ENCODE measurements at regions not wholly inside any gene's neighbourhood (a gene's known extent, or its start where the extent isn't known, plus 50 kb on each side); places are given as distances from the start of the nearest gene placed in this dataset.

GRCh38 chrX:96425200-96425599 lies 259.4 kb upstream of the DIAPH2 start:
- no peaks in the 10 kb centered on the region for H3K9me3 ChIP-seq (ENCODE audit: control insufficient read depth, low read depth, low read length)
- no peaks in the 10 kb centered on the region for H3K4me1 ChIP-seq (ENCODE audit: control insufficient read depth, insufficient read depth, low read length)
- H3K27me3 ChIP-seq (ENCODE audit: control insufficient read depth, insufficient read depth, low read length) = no peaks in the 10 kb centered on the region
- H3K27ac ChIP-seq (ENCODE audit: low read length) = no peak overlapping the region
- DNase-seq = no peak
- no peaks in the 10 kb centered on the region for H3K36me3 ChIP-seq (ENCODE audit: control insufficient read depth, insufficient read depth, low read length)
- no peak overlapping the region for H3K4me3 ChIP-seq (ENCODE audit: low read length)

- DNase-seq = no peak
These were observed 253.7 kb upstream of the DIAPH2 start for GRCh38 chrX:96430756-96431455.

DNA sequence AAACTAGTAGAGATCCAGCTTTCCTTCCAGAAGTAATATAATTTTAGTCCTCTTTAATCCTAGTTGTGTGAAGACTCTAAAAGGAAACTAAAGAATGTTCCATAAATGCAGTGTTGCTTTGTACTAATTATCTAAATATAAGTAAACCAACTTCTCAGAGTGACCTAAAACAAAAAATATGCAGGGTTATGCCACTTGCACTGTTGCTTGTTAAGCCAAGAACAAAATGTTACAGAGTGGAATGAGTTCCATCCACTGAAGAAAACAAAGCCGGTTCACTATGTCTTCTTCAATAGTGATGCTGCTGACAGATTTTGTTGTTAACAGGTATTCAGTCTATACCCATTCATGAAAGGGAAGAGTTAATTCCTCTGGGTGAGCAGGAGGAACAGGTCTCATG lies 252.0 kb upstream of the DIAPH2 start:
- Histone ChIP-seq H3K9me3 (ENCODE audit: control insufficient read depth, low read depth, low read length) (no peaks in the 10 kb centered on the region), H3K4me1 (ENCODE audit: control insufficient read depth, insufficient read depth, low read length) (no peaks in the 10 kb centered on the region), H3K27ac (ENCODE audit: low read length) (no peak overlapping the region), H3K36me3 (ENCODE audit: control insufficient read depth, insufficient read depth, low read length) (no peaks in the 10 kb centered on the region), H3K4me3 (ENCODE audit: low read length) (no peak overlapping the region), H3K27me3 (ENCODE audit: control insufficient read depth, insufficient read depth, low read length) (no peaks in the 10 kb centered on the region)
- DNase-seq = no peak
- WGBS (ENCODE audit: insufficient coverage, low lambda C conversion rate) = no CpG with 5 or more reads among the region's 1 CpG

More at GRCh38 chrX:96430756-96431455, 253.7 kb upstream of the DIAPH2 start:
- Histone ChIP-seq H3K4me1 (ENCODE audit: control insufficient read depth, insufficient read depth, low read length) (no peaks in the 10 kb centered on the region), H3K4me3 (ENCODE audit: low read length) (no peak overlapping the region), H3K27ac (ENCODE audit: low read length) (no peak overlapping the region), H3K27me3 (ENCODE audit: control insufficient read depth, insufficient read depth, low read length) (no peaks in the 10 kb centered on the region), H3K36me3 (ENCODE audit: control insufficient read depth, insufficient read depth, low read length) (no peaks in the 10 kb centered on the region), H3K9me3 (ENCODE audit: control insufficient read depth, low read depth, low read length) (no peaks in the 10 kb centered on the region)
- no CpG with 5 or more reads among the region's 2 CpGs for WGBS (ENCODE audit: insufficient coverage, low lambda C conversion rate)

DNA sequence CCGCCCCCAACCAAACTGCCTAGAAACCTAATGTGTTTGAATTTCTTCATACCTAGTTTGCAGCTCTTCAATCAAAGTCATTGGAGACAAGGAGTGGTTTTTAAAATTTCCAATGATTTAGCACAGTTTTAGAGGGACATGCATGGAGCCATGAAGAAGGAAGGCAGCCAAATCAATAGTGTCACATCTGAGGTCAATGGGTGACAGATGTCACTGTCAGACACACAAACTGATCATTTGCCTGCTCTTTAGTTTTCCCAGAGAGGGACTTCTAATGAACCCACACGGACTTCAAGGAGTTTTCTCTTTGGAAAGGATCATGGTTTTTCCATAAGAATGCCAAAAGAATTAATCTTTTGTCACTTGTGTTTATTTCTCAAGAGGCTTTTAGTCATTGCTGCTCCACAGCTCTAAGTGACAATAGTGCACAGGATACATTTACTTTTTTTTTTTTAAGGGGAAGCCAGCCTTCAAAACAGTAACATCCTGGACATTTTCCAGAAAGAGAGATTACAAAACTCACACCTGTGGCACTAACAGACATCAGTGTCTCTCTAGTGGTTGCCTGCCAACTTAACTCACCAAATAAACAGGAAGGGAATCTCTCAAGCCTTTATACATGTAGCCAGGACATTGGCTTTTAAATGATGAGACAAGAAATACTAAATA lies 251.1 kb upstream of the DIAPH2 start:
- H3K4me1 ChIP-seq (ENCODE audit: control insufficient read depth, insufficient read depth, low read length) = no peaks in the 10 kb centered on the region
- H3K27me3 ChIP-seq (ENCODE audit: control insufficient read depth, insufficient read depth, low read length) = no peaks in the 10 kb centered on the region
- H3K36me3 ChIP-seq (ENCODE audit: control insufficient read depth, insufficient read depth, low read length) = no peaks in the 10 kb centered on the region
- no peaks in the 10 kb centered on the region for H3K9me3 ChIP-seq (ENCODE audit: control insufficient read depth, low read depth, low read length)
- no CpG with 5 or more reads among the region's 2 CpGs for WGBS (ENCODE audit: insufficient coverage, low lambda C conversion rate)
- no peak overlapping the region for H3K4me3 ChIP-seq (ENCODE audit: low read length)
- H3K27ac ChIP-seq (ENCODE audit: low read length) = no peak overlapping the region
- no peak for DNase-seq

- Histone ChIP-seq H3K4me3 (ENCODE audit: low read length) (no peak overlapping the region), H3K27me3 (ENCODE audit: control insufficient read depth, insufficient read depth, low read length) (no peaks in the 10 kb centered on the region), H3K9me3 (ENCODE audit: control insufficient read depth, low read depth, low read length) (no peaks in the 10 kb centered on the region), H3K27ac (ENCODE audit: low read length) (no peak overlapping the region), H3K4me1 (ENCODE audit: control insufficient read depth, insufficient read depth, low read length) (no peaks in the 10 kb centered on the region), H3K36me3 (ENCODE audit: control insufficient read depth, insufficient read depth, low read length) (no peaks in the 10 kb centered on the region)
- DNase-seq = no peak
- no CpG with 5 or more reads among the region's 2 CpGs for WGBS (ENCODE audit: insufficient coverage, low lambda C conversion rate)
These were observed 249.1 kb upstream of the DIAPH2 start for GRCh38 chrX:96435378-96436035.

DNA sequence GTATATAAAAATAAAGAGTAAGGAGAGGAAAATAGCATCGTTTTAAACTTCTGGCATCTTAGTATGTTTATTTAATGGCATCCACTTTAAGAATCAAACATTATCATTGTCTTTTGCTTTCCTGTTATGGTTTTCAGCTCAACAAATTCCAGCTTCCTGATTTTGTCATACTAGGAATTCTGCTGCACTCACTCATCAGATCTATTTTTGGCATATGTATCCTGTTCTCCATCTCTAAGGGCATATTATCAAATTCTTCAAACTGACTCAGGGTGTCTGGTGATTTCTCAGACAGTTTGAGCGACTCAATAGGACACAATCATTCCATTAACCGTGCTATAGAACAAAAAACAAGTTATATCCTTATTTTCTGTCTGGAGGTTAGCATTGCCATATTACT lies 248.5 kb upstream of the DIAPH2 start:
- WGBS (ENCODE audit: insufficient coverage, low lambda C conversion rate) = no CpG with 5 or more reads among the region's 3 CpGs
- no peaks in the 10 kb centered on the region for H3K4me1 ChIP-seq (ENCODE audit: control insufficient read depth, insufficient read depth, low read length)
- H3K9me3 ChIP-seq (ENCODE audit: control insufficient read depth, low read depth, low read length) = no peaks in the 10 kb centered on the region
- H3K4me3 ChIP-seq (ENCODE audit: low read length) = no peak overlapping the region
- H3K36me3 ChIP-seq (ENCODE audit: control insufficient read depth, insufficient read depth, low read length) = no peaks in the 10 kb centered on the region
- H3K27me3 ChIP-seq (ENCODE audit: control insufficient read depth, insufficient read depth, low read length) = no peaks in the 10 kb centered on the region
- H3K27ac ChIP-seq (ENCODE audit: low read length) = no peak overlapping the region
- DNase-seq = no peak

- Histone ChIP-seq H3K27ac (ENCODE audit: low read length) (no peak overlapping the region), H3K9me3 (ENCODE audit: control insufficient read depth, low read depth, low read length) (no peaks in the 10 kb centered on the region), H3K4me3 (ENCODE audit: low read length) (no peak overlapping the region), H3K36me3 (ENCODE audit: control insufficient read depth, insufficient read depth, low read length) (no peaks in the 10 kb centered on the region), H3K27me3 (ENCODE audit: control insufficient read depth, insufficient read depth, low read length) (no peaks in the 10 kb centered on the region), H3K4me1 (ENCODE audit: control insufficient read depth, insufficient read depth, low read length) (no peaks in the 10 kb centered on the region)
- no CpG with 5 or more reads among the region's 1 CpG for WGBS (ENCODE audit: insufficient coverage, low lambda C conversion rate)
- DNase-seq = no peak
These were observed 245.8 kb upstream of the DIAPH2 start for GRCh38 chrX:96438803-96439202.

- H3K27me3 ChIP-seq (ENCODE audit: control insufficient read depth, insufficient read depth, low read length) = no peaks in the 10 kb centered on the region
- no peak for DNase-seq
- H3K4me3 ChIP-seq (ENCODE audit: low read length) = no peak overlapping the region
- H3K4me1 ChIP-seq (ENCODE audit: control insufficient read depth, insufficient read depth, low read length) = no peaks in the 10 kb centered on the region
- H3K9me3 ChIP-seq (ENCODE audit: control insufficient read depth, low read depth, low read length) = no peaks in the 10 kb centered on the region
- 100% methylated on average over 1 of the region's 6 CpGs for WGBS (ENCODE audit: insufficient coverage, low lambda C conversion rate)
- H3K27ac ChIP-seq (ENCODE audit: low read length) = no peak overlapping the region
- H3K36me3 ChIP-seq (ENCODE audit: control insufficient read depth, insufficient read depth, low read length) = no peaks in the 10 kb centered on the region
These were observed 243.7 kb upstream of the DIAPH2 start for GRCh38 chrX:96440941-96441340.

- H3K4me1 ChIP-seq (ENCODE audit: control insufficient read depth, insufficient read depth, low read length) = no peaks in the 10 kb centered on the region
- DNase-seq = no peak
- no peaks in the 10 kb centered on the region for H3K9me3 ChIP-seq (ENCODE audit: control insufficient read depth, low read depth, low read length)
- H3K27me3 ChIP-seq (ENCODE audit: control insufficient read depth, insufficient read depth, low read length) = no peaks in the 10 kb centered on the region
- no peaks in the 10 kb centered on the region for H3K36me3 ChIP-seq (ENCODE audit: control insufficient read depth, insufficient read depth, low read length)
- WGBS (ENCODE audit: insufficient coverage, low lambda C conversion rate) = no CpG with 5 or more reads among the region's 9 CpGs
- H3K27ac ChIP-seq (ENCODE audit: low read length) = no peak overlapping the region
- H3K4me3 ChIP-seq (ENCODE audit: low read length) = no peak overlapping the region
These were observed 239.0 kb upstream of the DIAPH2 start for GRCh38 chrX:96445531-96446065.

DNA sequence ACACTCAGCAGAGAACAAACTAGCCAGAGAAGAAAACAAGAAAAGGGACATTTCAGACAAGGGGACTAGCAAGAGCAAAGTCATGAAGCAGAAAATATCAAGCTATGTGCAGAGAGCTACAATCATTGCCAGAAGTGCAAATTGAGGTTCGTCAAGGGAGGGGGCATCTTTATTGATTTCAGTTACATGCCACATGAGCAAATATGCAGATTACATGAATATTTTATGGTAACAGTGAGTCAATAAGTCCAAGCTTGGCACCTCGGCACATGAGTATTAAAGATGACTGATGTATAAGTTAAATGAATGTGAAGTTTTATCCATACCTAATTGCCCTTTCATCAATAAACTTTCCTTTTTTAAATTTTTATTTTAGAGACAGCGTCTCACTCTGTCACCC lies 238.1 kb upstream of the DIAPH2 start:
- Histone ChIP-seq H3K9me3 (ENCODE audit: control insufficient read depth, low read depth, low read length) (no peaks in the 10 kb centered on the region), H3K27me3 (ENCODE audit: control insufficient read depth, insufficient read depth, low read length) (no peaks in the 10 kb centered on the region), H3K36me3 (ENCODE audit: control insufficient read depth, insufficient read depth, low read length) (no peaks in the 10 kb centered on the region), H3K27ac (ENCODE audit: low read length) (no peak overlapping the region), H3K4me3 (ENCODE audit: low read length) (no peak overlapping the region), H3K4me1 (ENCODE audit: control insufficient read depth, insufficient read depth, low read length) (no peaks in the 10 kb centered on the region)
- no CpG with 5 or more reads among the region's 3 CpGs for WGBS (ENCODE audit: insufficient coverage, low lambda C conversion rate)
- no peak for DNase-seq

All from large intestine (tissue), 3 donors.